Stomach (tissue), 8 donors: ENCODE measurements at regions not wholly inside any gene's neighbourhood (a gene's known extent, or its start where the extent isn't known, plus 50 kb on each side); places are given as distances from the start of the nearest gene placed in this dataset.
"Not testable (repeated sequence)": the region's sequence is repeated elsewhere in the genome, so short reads cannot be mapped to it uniquely, and the experiment has no call there.

Source experiments
- DNase-seq, 2 donors: peaks; one replicate each; pipeline versions ENCODE4 v3.0.0 to v3.0.0-alpha.2; 2013 to 2019
- H3K27ac ChIP-seq, 5 donors: fragments of 200-600 bp in 4 of 5; sonication (generic) in 4 of 5; one replicate each; pipeline ENCODE4 v1.5.1; 2013 to 2019; ENCODE audit warnings: mild to moderate bottlenecking in 1 of 5, moderate library complexity in 1 of 5
- H3K27me3 ChIP-seq, 3 donors: fragments of 200-600 bp; sonication (generic); one replicate each; pipeline ENCODE4 v1.5.1; 2017 to 2019; ENCODE audit warnings: mixed run types in 1 of 3
- H3K36me3 ChIP-seq, 4 donors: fragments of 200-600 bp; sonication (generic); 1 replicate in 3 of 4; 2 replicates in 1 of 4; pipeline ENCODE4 v1.5.1; 2016 to 2019
- H3K4me1 ChIP-seq, 4 donors: fragments of 200-600 bp; sonication (generic); one replicate each; pipeline ENCODE4 v1.5.1; 2016 to 2019
- H3K4me3 ChIP-seq, 4 donors: fragments of 200-600 bp; sonication (generic) in 3 of 4; one replicate each; pipeline ENCODE4 v1.5.1; 2016 to 2019; ENCODE audit warnings: mild to moderate bottlenecking in 1 of 4
- H3K9me3 ChIP-seq, 4 donors: fragments of 200-600 bp; sonication (generic); one replicate each; pipeline ENCODE4 v1.5.1; 2016 to 2019
- CTCF ChIP-seq, 7 experiments: fragments of 450-650 bp in 4 of 7; fragments of 200-600 bp in 3 of 7; sonication (generic) in 3 of 7; IDR thresholded peaks; one replicate each; pipeline ENCODE4 v1.5.1; 2016 to 2019; ENCODE audit warnings: antibody characterized with exemption in 7 of 7, control low read depth in 2 of 7, mild to moderate bottlenecking in 1 of 7
- EP300 ChIP-seq: sonication (generic); formaldehyde crosslinking; IDR thresholded peaks from one replicate; pipeline ENCODE4 v1.6.1; 2017; ENCODE audit warnings: antibody characterized with exemption
- POLR2A ChIP-seq, 4 donors: fragments of 450-650 bp; IDR thresholded peaks; one replicate each; pipeline ENCODE4 v1.6.1; 2016; ENCODE audit warnings: antibody characterized with exemption in 4 of 4, control low read depth in 2 of 4, mild to moderate bottlenecking in 1 of 4, moderate library complexity in 1 of 4
- POLR2AphosphoS5 ChIP-seq, 3 donors: sonication (generic); formaldehyde crosslinking; IDR thresholded peaks; one replicate each; pipeline ENCODE4 v1.6.1; 2016; ENCODE audit warnings: antibody characterized with exemption in 3 of 3
- WGBS, 5 donors: extraction: QIAGEN DNeasy Blood & Tissue Kit in 3 of 5; methylation state at CpG; one replicate each; pipeline versions ENCODE4 v1.1.5 to v1.1.7; 2013 to 2018; 5-methylcytosine and 5-hydroxymethylcytosine counted together
- intact Hi-C: fragments of 100-400 bp; cut with DNase I; formaldehyde crosslinking; loops from one replicate; pipeline ENCODE4 v1.15.1; 2023; ENCODE audit warnings: low total_unique reads
- donor health status: healthy with polysubstance abuse.
- donor health status: Bipolar disorder and iron deficiency.
- donor health status: healthy.

GRCh38 chr7:83259064-83259463 lies 96.4 kb upstream of the PCLO start:
- intact Hi-C loops, result no loop called here
- WGBS, 5 donors, result 70 to 85% (median 72%) methylated on average over 2 of the region's 2 CpGs
- H3K4me3 ChIP-seq, result no peak overlapping the region
- no peaks in the 10 kb centered on the region for H3K9me3 ChIP-seq
- no peaks in the 10 kb centered on the region for H3K36me3 ChIP-seq
- no peak for TF ChIP-seq POLR2AphosphoS5 (IDR thresholded peaks at IDR 0.05)
- no peak for TF ChIP-seq POLR2A (IDR thresholded peaks at IDR 0.05)
- TF ChIP-seq CTCF (IDR thresholded peaks at IDR 0.05), result no peak
- no peak for TF ChIP-seq EP300
- H3K27me3 ChIP-seq, result no peaks in the 10 kb centered on the region
- H3K4me1 ChIP-seq, result no peaks in the 10 kb centered on the region
- H3K27ac ChIP-seq, result no peak overlapping the region
- DNase-seq, result no peak

- Histone ChIP-seq H3K27me3 (no peaks in the 10 kb centered on the region), H3K4me1 (no peaks in the 10 kb centered on the region), H3K4me3 (no peak overlapping the region), H3K27ac (no peak overlapping the region), H3K9me3 (peaks cover 0 to 6% (median 4%) of the 10 kb centered on the region in 4 donors), H3K36me3 (no peaks in the 10 kb centered on the region)
- TF ChIP-seq POLR2A (IDR thresholded peaks at IDR 0.05) (no peak), POLR2AphosphoS5 (IDR thresholded peaks at IDR 0.05) (no peak), EP300 (no peak), CTCF (IDR thresholded peaks at IDR 0.05) (no peak)
- DNase-seq, result no peak
- intact Hi-C loops, result no loop called here
- WGBS, 5 donors, result 55 to 70% (median 60%) methylated on average over 3 of the region's 3 CpGs
Measured at GRCh38 chr7:83248000-83248399, 85.3 kb upstream of the PCLO start.

- H3K9me3 ChIP-seq, H3K27me3 ChIP-seq, H3K4me1 ChIP-seq, DNase-seq, H3K4me3 ChIP-seq, H3K27ac ChIP-seq, intact Hi-C loops, H3K36me3 ChIP-seq: not testable (repeated sequence)
- 77 to 91% (median 85%) methylated on average over 5 of the region's 5 CpGs for WGBS, 5 donors
Measured at GRCh38 chr7:83219231-83219630, 56.5 kb upstream of the PCLO start.

- no peaks in the 10 kb centered on the region for H3K4me1 ChIP-seq
- intact Hi-C loops, result no loop called here
- no peak for DNase-seq
- 61 to 66% (median 64%) methylated on average over 2 of the region's 2 CpGs for WGBS, 5 donors
- H3K4me3 ChIP-seq, result no peak overlapping the region
- no peak overlapping the region for H3K27ac ChIP-seq
- H3K9me3 ChIP-seq, result no peaks in the 10 kb centered on the region
- TF ChIP-seq CTCF (IDR thresholded peaks at IDR 0.05), result no peak
- no peak for TF ChIP-seq EP300
- TF ChIP-seq POLR2A (IDR thresholded peaks at IDR 0.05), result no peak
- no peak for TF ChIP-seq POLR2AphosphoS5 (IDR thresholded peaks at IDR 0.05)
- no peaks in the 10 kb centered on the region for H3K36me3 ChIP-seq
- no peaks in the 10 kb centered on the region for H3K27me3 ChIP-seq
Measured at GRCh38 chr7:83212883-83213282, 50.2 kb upstream of the PCLO start.
